PC-9 (cell line): ENCODE measurements at regions not wholly inside any gene's neighbourhood (a gene's known extent, or its start where the extent isn't known, plus 50 kb on each side); places are given as distances from the start of the nearest gene placed in this dataset.

ENCODE experiments used
- EZH2 ChIP-seq: fragments of 200-600 bp; sonication (generic); IDR thresholded peaks from 2 replicates; pipeline ENCODE4 v1.8.0; 2017; ENCODE audit warnings: antibody characterized with exemption, low read depth
- TF ChIP-seq, protein P1 (sequence below): fragments of 200-600 bp; sonication (generic); conservative IDR thresholded peaks from 2 replicates; pipeline ENCODE4 v1.6.1; 2017; ENCODE audit warnings: mixed run types, antibody characterized with exemption, mild to moderate bottlenecking, moderate library complexity

- TF ChIP-seq, protein P1, sequence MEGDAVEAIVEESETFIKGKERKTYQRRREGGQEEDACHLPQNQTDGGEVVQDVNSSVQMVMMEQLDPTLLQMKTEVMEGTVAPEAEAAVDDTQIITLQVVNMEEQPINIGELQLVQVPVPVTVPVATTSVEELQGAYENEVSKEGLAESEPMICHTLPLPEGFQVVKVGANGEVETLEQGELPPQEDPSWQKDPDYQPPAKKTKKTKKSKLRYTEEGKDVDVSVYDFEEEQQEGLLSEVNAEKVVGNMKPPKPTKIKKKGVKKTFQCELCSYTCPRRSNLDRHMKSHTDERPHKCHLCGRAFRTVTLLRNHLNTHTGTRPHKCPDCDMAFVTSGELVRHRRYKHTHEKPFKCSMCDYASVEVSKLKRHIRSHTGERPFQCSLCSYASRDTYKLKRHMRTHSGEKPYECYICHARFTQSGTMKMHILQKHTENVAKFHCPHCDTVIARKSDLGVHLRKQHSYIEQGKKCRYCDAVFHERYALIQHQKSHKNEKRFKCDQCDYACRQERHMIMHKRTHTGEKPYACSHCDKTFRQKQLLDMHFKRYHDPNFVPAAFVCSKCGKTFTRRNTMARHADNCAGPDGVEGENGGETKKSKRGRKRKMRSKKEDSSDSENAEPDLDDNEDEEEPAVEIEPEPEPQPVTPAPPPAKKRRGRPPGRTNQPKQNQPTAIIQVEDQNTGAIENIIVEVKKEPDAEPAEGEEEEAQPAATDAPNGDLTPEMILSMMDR: no peak
- TF ChIP-seq EZH2: no peak
These were observed 192.2 kb upstream of the SVIL start for GRCh38 chr10:29826801-29827450.
